Prostate gland (tissue), 2 donors: ENCODE measurements at regions not wholly inside any gene's neighbourhood (a gene's known extent, or its start where the extent isn't known, plus 50 kb on each side); places are given as distances from the start of the nearest gene placed in this dataset.

Experiments
- CTCF ChIP-seq, 4 experiments: fragments of 200-600 bp in 2 of 4; fragments of 450-650 bp in 2 of 4; sonication (generic) in 2 of 4; IDR thresholded peaks; 1 replicate in 3 of 4; 2 replicates in 1 of 4; pipeline ENCODE4 v1.5.1; 2016 to 2019; ENCODE audit warnings: antibody characterized with exemption in 4 of 4, mild to moderate bottlenecking in 2 of 4, moderate library complexity in 2 of 4
- POLR2A ChIP-seq: fragments of 450-650 bp; IDR thresholded peaks from one replicate; pipeline ENCODE4 v1.6.1; 2016; ENCODE audit warnings: antibody characterized with exemption, mild to moderate bottlenecking
- POLR2AphosphoS5 ChIP-seq: sonication (generic); formaldehyde crosslinking; IDR thresholded peaks from one replicate; pipeline ENCODE4 v1.6.1; 2017; ENCODE audit warnings: antibody characterized with exemption

GRCh38 chr9:38175423-38175822 lies 106.4 kb upstream of the SHB start:
- TF ChIP-seq CTCF (IDR thresholded peaks at IDR 0.05): no peak
- no peak for TF ChIP-seq POLR2AphosphoS5
- no peak for TF ChIP-seq POLR2A
